Adrenal gland (tissue), 9 donors: ENCODE measurements at regions not wholly inside any gene's neighbourhood (a gene's known extent, or its start where the extent isn't known, plus 50 kb on each side); places are given as distances from the start of the nearest gene placed in this dataset.

Source experiments
- DNase-seq, 7 donors: peaks; one replicate each; pipeline ENCODE4 v3.0.0-alpha.2; 2019 to 2020
- H3K27ac ChIP-seq, 5 donors: fragments of 200-600 bp; sonication (generic) in 4 of 5; 1 replicate in 3 of 5; 2 replicates in 2 of 5; pipeline versions ENCODE4 v1.5.1 to v1.8.0; 2016 to 2020; ENCODE audit warnings: mild to moderate bottlenecking in 1 of 5
- H3K27me3 ChIP-seq: fragments of 200-600 bp; 2 replicates; pipeline ENCODE4 v1.8.0; 2021
- H3K36me3 ChIP-seq, 2 donors: fragments of 200-600 bp; replicated peaks in 1 of 2; 1 replicate in 1 of 2; 2 replicates in 1 of 2; pipeline versions ENCODE4 v1.5.1 to v1.8.0; 2018 to 2022
- H3K4me1 ChIP-seq, 2 donors: fragments of 200-600 bp; replicated peaks in 1 of 2; 1 replicate in 1 of 2; 2 replicates in 1 of 2; pipeline versions ENCODE4 v1.5.1 to v1.8.0; 2018 to 2021
- H3K4me3 ChIP-seq, 4 donors: fragments of 200-600 bp; sonication (generic) in 3 of 4; one replicate each; pipeline ENCODE4 v1.5.1; 2016 to 2018
- H3K9me3 ChIP-seq, 3 donors: fragments of 200-600 bp; sonication (generic) in 1 of 3; replicated peaks in 1 of 3; 1 replicate in 2 of 3; 2 replicates in 1 of 3; pipeline versions ENCODE4 v1.5.1 to v1.8.0; 2016 to 2021
- POLR2A ChIP-seq, 2 donors: fragments of 450-650 bp; IDR thresholded peaks; one replicate each; pipeline ENCODE4 v1.6.1; 2017; ENCODE audit warnings: antibody characterized with exemption in 2 of 2, mild to moderate bottlenecking in 2 of 2, moderate library complexity in 1 of 2
- WGBS, 4 donors: extraction: QIAGEN DNeasy Blood & Tissue Kit in 2 of 4; methylation state at CpG; one replicate each; pipeline versions ENCODE4 v1.1.5 to v1.1.7; 2013 to 2017; 5-methylcytosine and 5-hydroxymethylcytosine counted together
- intact Hi-C, 2 donors: fragments of 100-400 bp; cut with DNase I; formaldehyde crosslinking; loops; one replicate each; pipeline versions ENCODE4 v1.14.1 to v1.15.0; 2022 to 2023
- TF ChIP-seq, protein P1 (sequence below), 6 experiments: fragments of 450-650 bp in 4 of 6; fragments of 200-600 bp in 2 of 6; sonication (generic) in 1 of 6; IDR thresholded peaks; 1 replicate in 5 of 6; 2 replicates in 1 of 6; pipeline versions ENCODE4 v1.5.1 to v1.8.0; 2016 to 2021; ENCODE audit warnings: antibody characterized with exemption in 6 of 6, mild to moderate bottlenecking in 2 of 6, moderate library complexity in 1 of 6
- donor health status: healthy with polysubstance abuse.
- donor health status: Bipolar disorder and iron deficiency.
- donor health status: DM: yes; HTN: yes; CAD: no.
- donor health status: DM: no; HTN: no; CAD: no.
- donor health status: DM: no; HTN: no; CAD: no.

DNA sequence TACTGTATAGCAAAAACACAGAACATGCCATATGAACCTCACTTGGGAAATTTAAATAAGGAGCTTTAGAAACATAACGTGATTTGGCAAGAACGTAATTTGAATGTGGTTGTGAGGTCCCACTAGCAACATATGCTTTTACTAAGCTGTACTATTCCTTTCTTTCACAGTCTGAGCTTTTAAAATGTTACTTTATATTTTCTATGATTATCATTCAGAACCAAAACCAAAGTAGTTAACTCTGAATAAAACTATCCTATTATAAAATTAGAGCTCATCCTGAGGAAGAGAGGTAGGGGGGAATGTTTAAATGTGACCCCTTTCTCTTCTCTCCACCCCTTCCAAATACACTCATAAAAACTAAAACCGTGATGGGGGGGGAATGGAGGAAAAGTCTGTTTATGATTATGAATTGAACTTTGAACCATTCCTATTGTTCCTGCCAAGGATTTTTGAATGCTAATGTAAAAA, 435.7 kb downstream of the NFIB start:
- TF ChIP-seq, protein P1, sequence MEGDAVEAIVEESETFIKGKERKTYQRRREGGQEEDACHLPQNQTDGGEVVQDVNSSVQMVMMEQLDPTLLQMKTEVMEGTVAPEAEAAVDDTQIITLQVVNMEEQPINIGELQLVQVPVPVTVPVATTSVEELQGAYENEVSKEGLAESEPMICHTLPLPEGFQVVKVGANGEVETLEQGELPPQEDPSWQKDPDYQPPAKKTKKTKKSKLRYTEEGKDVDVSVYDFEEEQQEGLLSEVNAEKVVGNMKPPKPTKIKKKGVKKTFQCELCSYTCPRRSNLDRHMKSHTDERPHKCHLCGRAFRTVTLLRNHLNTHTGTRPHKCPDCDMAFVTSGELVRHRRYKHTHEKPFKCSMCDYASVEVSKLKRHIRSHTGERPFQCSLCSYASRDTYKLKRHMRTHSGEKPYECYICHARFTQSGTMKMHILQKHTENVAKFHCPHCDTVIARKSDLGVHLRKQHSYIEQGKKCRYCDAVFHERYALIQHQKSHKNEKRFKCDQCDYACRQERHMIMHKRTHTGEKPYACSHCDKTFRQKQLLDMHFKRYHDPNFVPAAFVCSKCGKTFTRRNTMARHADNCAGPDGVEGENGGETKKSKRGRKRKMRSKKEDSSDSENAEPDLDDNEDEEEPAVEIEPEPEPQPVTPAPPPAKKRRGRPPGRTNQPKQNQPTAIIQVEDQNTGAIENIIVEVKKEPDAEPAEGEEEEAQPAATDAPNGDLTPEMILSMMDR (IDR thresholded peaks at IDR 0.05) = no peak
- TF ChIP-seq POLR2A (IDR thresholded peaks at IDR 0.05) = no peak
- no peaks in the 10 kb centered on the region for H3K36me3 ChIP-seq
- DNase-seq = no peak
- intact Hi-C loops = no loop called here
- no peak overlapping the region for H3K27ac ChIP-seq
- H3K4me3 ChIP-seq = no peak overlapping the region
- 63 to 77% (median 73%) methylated on average over 3 of the region's 3 CpGs for WGBS, 4 donors
- no peaks in the 10 kb centered on the region for H3K4me1 ChIP-seq
- no peaks in the 10 kb centered on the region for H3K27me3 ChIP-seq
- H3K9me3 ChIP-seq = no peaks in the 10 kb centered on the region

DNA sequence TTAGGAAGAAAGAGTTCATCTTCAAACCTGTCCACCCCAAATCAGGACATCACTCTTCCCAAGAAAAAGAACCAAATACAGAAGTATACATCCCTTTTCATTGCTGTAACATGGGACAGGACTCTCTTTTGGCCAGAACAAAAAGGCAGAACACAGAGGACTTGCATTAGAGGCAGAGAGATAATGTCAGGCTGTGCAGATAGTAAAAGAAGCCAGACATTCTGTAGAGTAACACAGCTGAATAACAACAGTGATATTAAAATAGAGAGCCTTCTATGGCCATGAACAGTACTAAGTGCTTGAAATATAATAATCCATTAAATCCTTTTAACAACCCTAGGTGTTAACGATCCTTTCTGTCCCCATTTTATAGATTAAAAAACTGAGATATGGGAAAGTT, 437.2 kb downstream of the NFIB start:
- H3K27me3 ChIP-seq = no peaks in the 10 kb centered on the region
- no peak for DNase-seq
- H3K9me3 ChIP-seq = no peaks in the 10 kb centered on the region
- H3K36me3 ChIP-seq = no peaks in the 10 kb centered on the region
- intact Hi-C loops = no loop called here
- no peak overlapping the region for H3K4me3 ChIP-seq
- TF ChIP-seq POLR2A (IDR thresholded peaks at IDR 0.05) = no peak
- TF ChIP-seq, protein P1 (IDR thresholded peaks at IDR 0.05) = no peak
- no peaks in the 10 kb centered on the region for H3K4me1 ChIP-seq
- WGBS, 4 donors = 64 to 79% (median 76%) methylated on average over 1 of the region's 1 CpG
- no peak overlapping the region for H3K27ac ChIP-seq

DNA sequence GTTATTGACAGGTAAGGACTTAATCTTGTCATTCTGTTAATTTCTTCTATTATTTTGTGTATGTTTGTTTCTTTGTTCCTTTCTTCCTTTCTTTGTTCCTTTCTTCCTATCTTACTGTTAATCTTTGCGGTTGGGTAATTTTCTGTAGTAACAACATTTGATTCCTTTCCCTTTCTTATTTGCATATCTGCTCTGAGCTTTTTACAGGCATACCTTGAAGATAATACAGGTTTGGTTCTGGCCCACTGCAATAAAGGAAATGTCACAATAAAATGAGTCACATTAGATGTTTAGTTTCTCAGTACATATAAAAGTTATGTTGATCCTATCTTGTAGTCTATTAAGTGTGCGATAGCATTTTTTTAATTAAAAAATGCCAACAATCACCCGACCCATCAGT, 440.7 kb downstream of the NFIB start:
- DNase-seq = no peak
- no peaks in the 10 kb centered on the region for H3K36me3 ChIP-seq
- H3K27ac ChIP-seq = no peak overlapping the region
- TF ChIP-seq, protein P1 (IDR thresholded peaks at IDR 0.05) = no peak
- no peak for TF ChIP-seq POLR2A (IDR thresholded peaks at IDR 0.05)
- H3K4me3 ChIP-seq = no peak overlapping the region
- no peaks in the 10 kb centered on the region for H3K27me3 ChIP-seq
- H3K9me3 ChIP-seq = no peaks in the 10 kb centered on the region
- intact Hi-C loops = no loop called here
- no peaks in the 10 kb centered on the region for H3K4me1 ChIP-seq
- 92 to 97% (median 92%) methylated on average over 3 of the region's 3 CpGs for WGBS, 4 donors

DNA sequence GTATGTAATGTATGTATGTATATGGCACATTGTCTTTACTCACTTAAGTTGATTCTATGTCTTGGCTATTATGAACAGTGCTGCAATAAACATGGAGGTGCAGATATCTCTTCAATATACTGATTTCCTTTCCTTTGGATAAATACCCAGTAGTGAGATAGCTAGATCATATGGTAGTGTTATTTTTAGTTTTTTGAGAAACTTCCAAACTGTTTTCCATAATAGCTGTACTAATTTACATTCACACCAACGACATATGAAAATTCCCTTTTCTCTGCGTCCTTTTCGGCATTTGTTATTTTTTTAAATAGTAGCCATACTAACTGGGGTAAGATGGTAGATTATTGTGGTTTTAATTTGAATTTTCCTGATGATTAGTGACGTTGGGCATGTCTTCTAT, 445.6 kb downstream of the NFIB start:
- H3K36me3 ChIP-seq = no peaks in the 10 kb centered on the region
- DNase-seq = no peak
- no peaks in the 10 kb centered on the region for H3K27me3 ChIP-seq
- 74 to 81% (median 75%) methylated on average over 4 of the region's 4 CpGs for WGBS, 4 donors
- intact Hi-C loops = no loop called here
- no peaks in the 10 kb centered on the region for H3K9me3 ChIP-seq
- H3K4me3 ChIP-seq = no peak overlapping the region
- H3K27ac ChIP-seq = no peak overlapping the region
- H3K4me1 ChIP-seq = no peaks in the 10 kb centered on the region
- TF ChIP-seq, protein P1 (IDR thresholded peaks at IDR 0.05) = no peak
- TF ChIP-seq POLR2A (IDR thresholded peaks at IDR 0.05) = no peak
